K562 (cell line): ENCODE measurements at regions not wholly inside any gene's neighbourhood (a gene's known extent, or its start where the extent isn't known, plus 50 kb on each side); places are given as distances from the start of the nearest gene placed in this dataset.

Experiments
- ATAC-seq: fragments of 200-7000 bp; cut with Tn5 transposase; 3 replicates; pipeline ENCODE4 v1.9.1; 2020; ENCODE audit warnings: moderate library complexity
- BruUV-seq: library from RNA; stranded (reverse); fragments of 400-500 nt; replicated peaks from 2 replicates; lab custom pipeline; 2021; lab: Mats Ljungman, UMichigan
- CTCF ChIA-PET: fragments of 300-600 bp; formaldehyde crosslinking; extraction: SDS; loops from one replicate; lab custom pipeline; 2021; ENCODE audit warnings: low intra/inter-chr PET ratio; lab: Yijun Ruan, JAX
- POLR2A ChIA-PET: fragments of 300-600, 350-650 bp; sonication (Branson Sonifier 250); formaldehyde crosslinking; extraction: SDS; loops from one replicate; lab custom pipeline; 2021; ENCODE audit warnings: antibody characterized with exemption, inconsistent platforms; lab: Yijun Ruan, JAX
- DNase-seq, 4 experiments: peaks; one replicate each; pipeline versions ENCODE4 v3.0.0 to v3.0.0-alpha.2; 2011 to 2018; ENCODE audit warnings: low spot score in 3 of 4, mixed read lengths in 3 of 4; ENCODE audit errors: extremely low read depth in 1 of 4
- FAIRE-seq: peaks from 2 replicates; lab custom pipeline; 2011; peaks lifted over from hg19 to GRCh38; lab: Jason Lieb, UNC
- H2AFZ ChIP-seq: 2 replicates; pipeline ENCODE4 v1.6.0; 2011; ENCODE audit warnings: low read depth, low read length, control low read depth, inconsistent platforms
- H3K27ac ChIP-seq: fragments of 200-600 bp; 3 replicates; pipeline ENCODE4 v1.8.0; 2011; ENCODE audit warnings: low read depth, mild to moderate bottlenecking, control low read depth, inconsistent platforms, low read length, moderate library complexity, mixed read lengths; ENCODE audit errors: extremely low read depth
- H3K27me3 ChIP-seq, 2 experiments: fragments of 300-600 bp in 1 of 2; 2 replicates in 1 of 2; 3 replicates in 1 of 2; pipeline versions ENCODE4 v1.6.0 to v1.8.0; 2011; ENCODE audit warnings: inconsistent platforms in 2 of 2, low read length in 2 of 2, mild to moderate bottlenecking in 1 of 2, mixed read lengths in 1 of 2, moderate library complexity in 1 of 2; ENCODE audit not compliant: control insufficient read depth in 2 of 2, insufficient read depth in 2 of 2
- H3K36me3 ChIP-seq: fragments of 300-600 bp; 3 replicates; pipeline ENCODE4 v1.8.0; 2011; ENCODE audit warnings: mild to moderate bottlenecking, low read length, inconsistent platforms; ENCODE audit not compliant: control insufficient read depth, insufficient read depth
- H3K4me1 ChIP-seq, 2 experiments: fragments of 200-600 bp in 1 of 2; replicated peaks in 1 of 2; 2 replicates in 1 of 2; 3 replicates in 1 of 2; pipeline versions ENCODE4 v1.5.1 to v1.8.0; 2011; ENCODE audit warnings: inconsistent platforms in 2 of 2, low read length in 2 of 2, mild to moderate bottlenecking in 1 of 2, mixed read lengths in 1 of 2, moderate library complexity in 1 of 2; ENCODE audit not compliant: control insufficient read depth in 2 of 2, insufficient read depth in 2 of 2
- H3K4me2 ChIP-seq: 2 replicates; pipeline ENCODE4 v1.6.1; 2011; ENCODE audit warnings: low read length, control low read depth, inconsistent platforms, mixed read lengths; ENCODE audit not compliant: insufficient read depth
- H3K4me3 ChIP-seq: fragments of 200-600 bp; sonication (generic), shearing (Covaris generic); 2 replicates; pipeline ENCODE4 v1.5.1; 2016; ENCODE audit warnings: control low read depth, inconsistent platforms
- H3K79me2 ChIP-seq: fragments of 200-600 bp; 3 replicates; pipeline ENCODE4 v1.8.0; 2011; ENCODE audit warnings: low read length, inconsistent platforms; ENCODE audit not compliant: control insufficient read depth, insufficient read depth
- H3K9ac ChIP-seq, 2 experiments: 2 replicates each; pipeline versions ENCODE4 v1.6.0 to v1.6.1; 2011; ENCODE audit warnings: low read depth in 2 of 2, low read length in 2 of 2, control low read depth in 1 of 2, inconsistent platforms in 1 of 2, mild to moderate bottlenecking in 1 of 2, mixed read lengths in 1 of 2; ENCODE audit not compliant: insufficient read depth in 1 of 2
- H3K9me1 ChIP-seq: one replicate; pipeline ENCODE4 v1.6.0; 2011; ENCODE audit warnings: inconsistent platforms, mild to moderate bottlenecking, low read length, moderate library complexity; ENCODE audit not compliant: control insufficient read depth, insufficient read depth
- H3K9me3 ChIP-seq: replicated peaks from 2 replicates; pipeline ENCODE4 v1.5.1; 2011; ENCODE audit warnings: low read depth, low read length, inconsistent platforms; ENCODE audit not compliant: control insufficient read depth, insufficient read depth
- H4K20me1 ChIP-seq: replicated peaks from 2 replicates; pipeline ENCODE4 v1.6.1; 2011; ENCODE audit warnings: low read length, inconsistent platforms, mixed read lengths; ENCODE audit not compliant: control insufficient read depth, insufficient read depth
- ARID1B ChIP-seq: fragments of 450-650 bp; IDR thresholded peaks from 2 replicates; pipeline ENCODE4 v1.6.1; 2016; ENCODE audit warnings: antibody characterized with exemption, mild to moderate bottlenecking, inconsistent platforms
- ATF2 ChIP-seq: sonication (generic); formaldehyde crosslinking; IDR thresholded peaks from 2 replicates; pipeline ENCODE4 v1.8.1; 2022; ENCODE audit warnings: missing genetic modification reagents
- ATF7 ChIP-seq: fragments of 450-650 bp; IDR thresholded peaks from 2 replicates; pipeline ENCODE4 v1.7.1; 2014; ENCODE audit warnings: mild to moderate bottlenecking, moderate library complexity
- CREM ChIP-seq: IDR thresholded peaks from 2 replicates; pipeline ENCODE4 v1.6.1; 2014; ENCODE audit warnings: antibody characterized with exemption, low read depth
- HDAC8 ChIP-seq: fragments of 450-650 bp; IDR thresholded peaks from 2 replicates; pipeline ENCODE4 v1.6.1; 2016; ENCODE audit warnings: mild to moderate bottlenecking, missing genetic modification characterization, moderate library complexity, missing compliant biosample characterization
- MEIS2 ChIP-seq: fragments of 450-650 bp; IDR thresholded peaks from 2 replicates; pipeline ENCODE4 v1.6.1; 2014; ENCODE audit warnings: mild to moderate bottlenecking; ENCODE audit not compliant: partially characterized antibody
- MLLT1 ChIP-seq, 2 experiments: fragments of 450-650 bp; IDR thresholded peaks; 2 replicates each; pipeline ENCODE4 v1.6.1; 2016
- TAL1 ChIP-seq: fragments of 450-650 bp; IDR thresholded peaks from 2 replicates; pipeline ENCODE4 v1.6.1; 2016; ENCODE audit warnings: mild to moderate bottlenecking
- ZBTB2 ChIP-seq: fragments of 450-650 bp; IDR thresholded peaks from 2 replicates; pipeline ENCODE4 v1.6.1; 2016; ENCODE audit warnings: antibody characterized with exemption
- ZMIZ1 ChIP-seq, 2 experiments: fragments of 150-350 bp in 1 of 2; IDR thresholded peaks; 2 replicates each; pipeline ENCODE4 v1.6.1; 2012 to 2016; ENCODE audit warnings: low read depth in 2 of 2, low read length in 2 of 2, mild to moderate bottlenecking in 1 of 2, moderate library complexity in 1 of 2
- ZNF23 ChIP-seq: fragments of 250-450 bp; sonication (Bioruptor Pico); IDR thresholded peaks from 2 replicates; pipeline ENCODE4 v1.4.0; 2020; ENCODE audit warnings: mild to moderate bottlenecking
- ZNF707 ChIP-seq: fragments of 250-450 bp; sonication (Bioruptor Pico); conservative IDR thresholded peaks from 2 replicates; pipeline ENCODE4 v1.8.0; 2022; ENCODE audit warnings: inconsistent platforms, mild to moderate bottlenecking, moderate library complexity
- WGBS: fragments of 100-300 bp; shearing (Covaris generic); methylation state at CpG from one replicate; pipeline ENCODE4 v1.1.6; 2016; ENCODE audit warnings: low coverage, mixed read lengths; ENCODE audit not compliant: insufficient coverage; ENCODE audit errors: missing lambda C conversion rate; 5-methylcytosine and 5-hydroxymethylcytosine counted together
- in situ Hi-C: fragments of 300-500 bp; cut with MboI; formaldehyde crosslinking; loops from 4 replicates; pipeline ENCODE4 v1.15.0; 2018; ENCODE audit warnings: inconsistent platforms, mixed read lengths
- intact Hi-C: fragments of 100-400 bp; cut with micrococcal nuclease; formaldehyde crosslinking; loops from 2 replicates; pipeline ENCODE4 v1.14.2; 2022

GRCh38 chr2:234364661-234365060, 132.2 kb downstream of the ARL4C start (continued):
- TF ChIP-seq CREM (peak; percentile 43; the same call in 1 of the 2 replicates), ATF7 (peak; percentile 36; the same call in 1 of the 2 replicates), TAL1 (peak; percentile 38; the same call in 1 of the 2 replicates), MEIS2 (peak; percentile 41), ARID1B (peak; percentile 36; the same call in 1 of the 2 replicates), ATF2 (CRISPR knock-in tag) (no peak), ZBTB2 (no peak)

DNA sequence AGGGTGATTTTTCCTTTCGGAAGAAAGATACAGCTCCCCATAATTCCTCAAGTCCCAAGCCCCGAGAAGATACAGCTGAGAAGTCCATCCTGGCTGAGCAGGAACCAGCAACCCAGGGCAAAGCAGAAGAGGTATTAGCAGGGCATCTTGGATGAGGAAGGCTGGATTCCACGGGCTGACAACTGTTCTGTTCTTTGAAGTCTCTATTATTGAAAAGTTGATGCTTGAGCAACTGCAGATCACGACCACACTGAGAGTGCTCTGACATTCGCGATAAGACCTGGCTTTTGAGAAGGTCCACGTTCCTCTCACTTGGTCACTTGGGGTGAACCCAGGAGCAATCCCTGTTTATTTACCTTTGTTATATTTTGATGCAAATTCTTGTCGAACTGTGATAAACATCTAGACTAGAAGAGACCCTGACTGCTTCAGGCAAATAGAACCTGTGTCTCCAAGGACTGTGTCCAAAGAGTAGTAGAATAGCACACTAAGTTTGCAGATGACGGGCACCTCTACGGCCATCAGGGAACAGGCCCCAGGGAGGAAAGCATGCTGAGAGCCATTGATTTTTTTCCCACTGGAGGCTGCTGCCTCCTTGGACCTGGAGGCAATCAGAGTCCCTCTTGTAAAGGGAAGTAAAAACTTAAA, 133.1 kb downstream of the ARL4C start:
- no peak overlapping the region for H3K27ac ChIP-seq
- 3% methylated on average over 8 of the region's 10 CpGs for WGBS
- no peak overlapping the region for H3K4me3 ChIP-seq
- no peak for DNase-seq
- intact Hi-C loops, result no loop called here
- in situ Hi-C loops, result no loop called here
- BruUV-seq, result no TSS peak
- no peak overlapping the region; the same call in 1 of the 2 replicates for H3K4me2 ChIP-seq
- ChIA-PET POLR2A (no interaction called here), CTCF (no interaction called here)
- no peaks in the 10 kb centered on the region; a peak in 3 of 5 replicates for H3K4me1 ChIP-seq
- H4K20me1 ChIP-seq, result no peaks in the 10 kb centered on the region
- H3K9me3 ChIP-seq, result no peaks in the 10 kb centered on the region
- H3K36me3 ChIP-seq, result no peaks in the 10 kb centered on the region
- no peaks in the 10 kb centered on the region for H3K27me3 ChIP-seq
- no peak for FAIRE-seq
- no peak overlapping the region for H3K9ac ChIP-seq
- no peak for ATAC-seq
- H2AFZ ChIP-seq, result no peak overlapping the region
- H3K79me2 ChIP-seq, result no peaks in the 10 kb centered on the region
- no peaks in the 10 kb centered on the region for H3K9me1 ChIP-seq
- no peak for TF ChIP-seq ZNF707
- no peak for TF ChIP-seq ZMIZ1 (IDR thresholded peaks at IDR 0.05; ENCODE audit: low read depth in 2 of 2, low read length in 2 of 2)
- no peak for TF ChIP-seq MLLT1 (IDR thresholded peaks at IDR 0.05)
- no peak for TF ChIP-seq HDAC8
- no peak for TF ChIP-seq ZNF23 (CRISPR knock-in tag)
